GM12891 (cell line): ENCODE measurements at regions not wholly inside any gene's neighbourhood (a gene's known extent, or its start where the extent isn't known, plus 50 kb on each side); places are given as distances from the start of the nearest gene placed in this dataset.

Experiments used
- POLR2A ChIP-seq: IDR thresholded peaks from 2 replicates; pipeline ENCODE4 v1.6.1; 2011; ENCODE audit warnings: low read depth, low read length, control low read depth
- POLR2AphosphoS5 ChIP-seq: IDR thresholded peaks from 2 replicates; pipeline ENCODE4 v1.6.1; 2011; ENCODE audit warnings: low read depth, low read length, control low read depth
- POU2F2 ChIP-seq: IDR thresholded peaks from 2 replicates; pipeline ENCODE4 v1.6.1; 2011; ENCODE audit warnings: low read depth, mild to moderate bottlenecking, control low read depth, low read length, moderate library complexity
- SPI1 ChIP-seq: IDR thresholded peaks from 2 replicates; pipeline ENCODE4 v1.6.1; 2011; ENCODE audit warnings: low read depth, low read length, control low read depth
- TAF1 ChIP-seq: IDR thresholded peaks from 2 replicates; pipeline ENCODE4 v1.6.1; 2011; ENCODE audit warnings: low read depth, low read length, control low read depth

DNA sequence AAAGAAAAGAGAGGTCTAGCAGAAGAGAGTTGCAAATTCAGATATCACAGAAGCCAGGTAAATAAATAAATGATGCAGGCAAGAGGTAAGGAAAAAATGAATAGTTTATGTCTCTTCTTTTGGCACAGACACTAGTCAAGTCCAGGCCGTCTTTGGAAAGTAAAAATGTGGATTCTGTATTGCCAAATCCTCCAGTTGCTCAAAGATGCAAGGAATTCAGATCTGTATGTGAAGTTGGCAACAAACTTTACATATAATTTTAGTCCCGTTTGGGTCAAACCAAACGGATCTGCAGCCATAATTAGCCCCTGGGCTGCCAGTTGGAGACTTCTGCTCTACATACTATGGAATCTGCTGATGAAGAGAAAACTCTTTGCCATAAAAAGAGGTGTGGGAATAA, 200.5 kb upstream of the RND3 start:
- no peak for TF ChIP-seq POLR2AphosphoS5
- no peak for TF ChIP-seq POLR2A
- TF ChIP-seq TAF1, result no peak
- no peak for TF ChIP-seq SPI1
- TF ChIP-seq POU2F2, result no peak
